Body of pancreas (tissue), 4 donors: ENCODE measurements at regions not wholly inside any gene's neighbourhood (a gene's known extent, or its start where the extent isn't known, plus 50 kb on each side); places are given as distances from the start of the nearest gene placed in this dataset.

Experiments
- POLR2A ChIP-seq, 3 donors: fragments of 450-650 bp; IDR thresholded peaks; one replicate each; pipeline ENCODE4 v1.6.1; 2016; ENCODE audit warnings: antibody characterized with exemption in 3 of 3, mild to moderate bottlenecking in 2 of 3
- TF ChIP-seq, protein P1 (sequence below), 7 experiments: fragments of 450-650 bp in 4 of 7; fragments of 200-600 bp in 3 of 7; sonication (generic) in 3 of 7; IDR thresholded peaks; one replicate each; pipeline ENCODE4 v1.5.1; 2016 to 2019; ENCODE audit warnings: antibody characterized with exemption in 7 of 7

DNA sequence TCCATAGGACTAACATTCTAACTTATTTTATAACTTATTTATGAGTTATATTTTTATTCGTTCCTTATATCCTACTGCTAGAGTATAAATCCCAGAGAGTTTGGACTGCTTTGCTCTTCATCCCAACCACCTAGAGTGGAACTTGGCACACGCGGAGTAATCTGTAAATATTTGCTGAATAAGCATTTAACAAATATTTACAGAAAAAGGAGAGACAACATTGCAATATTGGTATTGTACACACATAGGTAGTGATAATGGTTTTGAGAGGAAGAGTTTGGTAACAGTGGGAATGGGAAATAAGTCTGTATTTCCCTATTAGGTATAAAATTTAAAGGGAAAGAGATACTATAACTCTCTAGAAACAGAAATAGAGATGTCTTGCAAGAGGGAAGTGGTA lies 634.8 kb upstream of the CITED2 start:
- TF ChIP-seq, protein P1, sequence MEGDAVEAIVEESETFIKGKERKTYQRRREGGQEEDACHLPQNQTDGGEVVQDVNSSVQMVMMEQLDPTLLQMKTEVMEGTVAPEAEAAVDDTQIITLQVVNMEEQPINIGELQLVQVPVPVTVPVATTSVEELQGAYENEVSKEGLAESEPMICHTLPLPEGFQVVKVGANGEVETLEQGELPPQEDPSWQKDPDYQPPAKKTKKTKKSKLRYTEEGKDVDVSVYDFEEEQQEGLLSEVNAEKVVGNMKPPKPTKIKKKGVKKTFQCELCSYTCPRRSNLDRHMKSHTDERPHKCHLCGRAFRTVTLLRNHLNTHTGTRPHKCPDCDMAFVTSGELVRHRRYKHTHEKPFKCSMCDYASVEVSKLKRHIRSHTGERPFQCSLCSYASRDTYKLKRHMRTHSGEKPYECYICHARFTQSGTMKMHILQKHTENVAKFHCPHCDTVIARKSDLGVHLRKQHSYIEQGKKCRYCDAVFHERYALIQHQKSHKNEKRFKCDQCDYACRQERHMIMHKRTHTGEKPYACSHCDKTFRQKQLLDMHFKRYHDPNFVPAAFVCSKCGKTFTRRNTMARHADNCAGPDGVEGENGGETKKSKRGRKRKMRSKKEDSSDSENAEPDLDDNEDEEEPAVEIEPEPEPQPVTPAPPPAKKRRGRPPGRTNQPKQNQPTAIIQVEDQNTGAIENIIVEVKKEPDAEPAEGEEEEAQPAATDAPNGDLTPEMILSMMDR (IDR thresholded peaks at IDR 0.05), result no peak
- no peak for TF ChIP-seq POLR2A (IDR thresholded peaks at IDR 0.05)
